NCI-H1417 (cell line): ENCODE measurements at regions not wholly inside any gene's neighbourhood (a gene's known extent, or its start where the extent isn't known, plus 50 kb on each side); places are given as distances from the start of the nearest gene placed in this dataset.

Experiments used
- DNase-seq, 3 experiments: peaks; one replicate each; lab custom pipeline; 2025; lab: John Stamatoyannopoulos, UW

DNA sequence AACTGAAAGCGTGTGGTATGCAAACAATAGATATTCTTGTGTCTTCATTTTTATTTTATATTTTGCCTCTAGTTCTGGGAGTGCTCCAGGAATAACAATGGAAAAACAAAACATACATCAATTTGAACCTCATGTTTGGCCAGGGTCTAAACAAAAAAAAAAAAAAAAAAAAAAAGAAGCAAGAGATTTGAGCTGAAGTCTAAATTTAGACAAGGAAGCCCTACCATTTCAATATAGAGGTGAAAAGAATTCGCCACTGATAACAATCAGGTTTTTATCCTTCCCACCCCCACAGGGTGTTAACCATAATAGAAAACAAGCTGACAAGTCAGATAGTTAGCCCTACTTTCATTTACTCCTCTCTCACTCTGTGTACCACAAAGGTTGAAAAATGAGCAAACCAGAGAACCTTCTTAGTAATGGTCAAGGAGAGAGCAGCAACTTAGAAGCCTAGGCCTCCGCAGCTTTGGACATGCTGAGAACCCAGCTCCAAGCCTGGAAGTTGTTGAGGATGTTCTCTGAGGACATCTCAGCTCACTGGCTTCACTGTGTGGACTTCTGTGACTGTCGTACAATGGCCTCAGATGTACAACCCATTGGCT lies 118.2 kb upstream of the HMHB1 start:
- DNase-seq = no peak

DNA sequence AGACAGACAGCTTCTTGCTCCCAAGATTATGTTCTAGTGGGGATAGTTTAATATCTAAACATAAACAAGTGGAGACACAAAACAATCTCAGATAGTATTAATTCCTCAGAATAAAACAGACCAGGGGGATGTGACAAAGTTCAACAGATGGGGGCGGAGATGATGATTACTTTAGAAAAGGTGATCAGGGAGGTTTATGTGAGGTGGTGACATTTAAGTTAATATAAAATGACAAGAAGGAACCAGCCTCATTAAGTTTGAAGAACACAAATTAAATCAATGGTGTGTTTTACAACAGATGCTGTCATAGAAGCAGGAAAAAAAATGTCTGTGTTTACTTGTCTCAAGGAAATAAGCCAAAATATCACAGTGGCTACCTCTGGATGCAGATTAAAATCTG lies 119.6 kb upstream of the HMHB1 start:
- DNase-seq = no peak

- DNase-seq = no peak
These were observed 120.0 kb upstream of the HMHB1 start for GRCh38 chr5:143691945-143692290.

GRCh38 chr5:143691287-143691944 lies 120.5 kb upstream of the HMHB1 start:
- no peak for DNase-seq

- no peak for DNase-seq
These were observed 124.4 kb upstream of the HMHB1 start for GRCh38 chr5:143687604-143688003.

DNA sequence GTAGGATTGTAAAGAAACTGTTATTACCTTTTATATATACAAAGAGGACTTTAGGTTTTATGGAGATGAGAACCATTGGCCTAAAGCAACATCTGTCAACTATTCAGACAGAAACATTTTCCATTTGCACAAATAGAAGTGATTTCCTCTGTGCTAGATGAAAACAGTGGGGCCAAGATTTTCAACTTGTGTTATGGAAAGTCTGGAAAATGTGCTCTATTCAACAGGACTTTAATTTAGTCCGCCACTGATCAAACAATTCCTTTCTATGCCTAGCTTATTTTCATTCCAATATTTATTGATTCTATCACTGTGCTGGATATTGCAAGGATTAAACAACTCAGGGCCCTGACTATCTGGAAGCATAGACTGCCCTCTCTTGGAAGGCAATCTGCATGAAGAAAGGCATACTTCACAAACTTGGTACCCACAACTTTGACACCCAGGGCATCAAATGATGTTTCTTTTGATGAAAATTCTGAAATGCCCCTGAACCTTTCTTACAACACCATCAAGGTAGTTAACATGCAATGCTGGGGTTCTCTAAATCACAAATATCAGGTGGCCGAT lies 126.6 kb upstream of the HMHB1 start:
- no peak for DNase-seq

DNA sequence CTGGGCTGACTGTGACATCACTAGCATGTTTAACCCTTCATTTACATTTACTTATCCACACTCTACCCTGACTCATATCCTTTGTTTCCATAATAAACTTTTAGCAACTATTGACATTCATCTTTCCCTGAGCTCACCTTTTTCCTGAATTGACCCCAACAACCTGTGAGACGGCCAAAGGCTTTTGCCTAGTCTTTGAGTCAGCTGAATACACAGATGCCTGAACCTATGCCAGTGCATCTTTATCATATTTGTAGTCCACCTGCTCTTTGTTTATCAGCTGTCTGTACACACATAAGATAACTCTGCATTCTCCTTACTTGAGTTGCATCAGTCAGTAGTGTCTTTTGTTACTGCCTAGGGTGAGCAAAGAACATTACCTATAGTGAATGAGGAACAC lies 128.5 kb upstream of the HMHB1 start:
- no peak for DNase-seq

DNA sequence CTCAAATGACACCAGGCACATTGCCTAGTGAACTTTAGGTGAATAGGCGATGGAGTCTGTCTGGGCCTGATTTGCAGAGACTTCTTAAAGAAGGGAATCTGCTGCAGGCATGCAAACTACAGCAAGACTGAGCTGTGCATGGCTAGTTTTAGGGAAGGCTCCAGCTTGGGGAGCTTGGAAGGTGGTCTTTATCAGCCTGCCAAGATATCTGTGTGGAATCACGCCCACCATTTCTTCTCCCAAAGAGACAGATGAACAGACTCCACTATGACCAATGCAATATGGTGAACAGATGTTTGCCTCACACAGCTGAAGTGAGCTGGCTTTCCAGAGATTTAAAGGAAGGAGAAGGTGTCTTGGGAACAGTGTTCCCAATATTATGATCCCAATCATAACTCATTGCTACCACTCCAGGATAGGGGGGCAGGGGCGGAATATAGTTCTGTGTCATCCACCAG lies 129.0 kb upstream of the HMHB1 start:
- no peak for DNase-seq

GRCh38 chr5:143682246-143682905 lies 129.6 kb upstream of the HMHB1 start:
- DNase-seq = no peak

DNA sequence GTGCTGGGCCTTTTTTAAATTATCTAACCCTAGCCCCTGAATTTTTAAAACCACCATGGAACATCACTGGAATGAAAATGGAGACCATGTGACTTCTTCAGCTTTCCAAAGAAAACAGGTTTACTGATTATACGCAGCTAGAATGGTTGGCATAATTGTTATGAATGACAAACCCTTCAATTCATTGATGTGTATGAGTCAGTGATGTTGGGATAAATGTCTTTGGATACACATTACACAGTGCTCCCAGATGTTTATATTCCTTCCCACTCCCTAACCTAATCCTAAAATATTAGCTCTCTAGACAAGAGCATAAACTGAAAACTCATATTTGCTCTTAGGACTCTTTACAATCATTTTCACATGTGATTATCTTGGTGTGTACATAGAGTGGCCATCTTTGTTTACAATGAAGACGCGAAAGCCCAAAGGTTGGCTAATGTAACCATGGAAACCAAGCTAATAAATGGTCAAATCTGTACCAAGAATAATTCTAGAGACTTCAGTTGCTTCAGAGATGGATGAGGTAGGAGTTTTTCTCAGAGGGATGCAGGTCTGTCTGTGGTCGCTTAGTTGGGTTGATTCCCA lies 131.2 kb upstream of the HMHB1 start:
- DNase-seq = peak in 1 of 3 experiments; percentile 11

DNA sequence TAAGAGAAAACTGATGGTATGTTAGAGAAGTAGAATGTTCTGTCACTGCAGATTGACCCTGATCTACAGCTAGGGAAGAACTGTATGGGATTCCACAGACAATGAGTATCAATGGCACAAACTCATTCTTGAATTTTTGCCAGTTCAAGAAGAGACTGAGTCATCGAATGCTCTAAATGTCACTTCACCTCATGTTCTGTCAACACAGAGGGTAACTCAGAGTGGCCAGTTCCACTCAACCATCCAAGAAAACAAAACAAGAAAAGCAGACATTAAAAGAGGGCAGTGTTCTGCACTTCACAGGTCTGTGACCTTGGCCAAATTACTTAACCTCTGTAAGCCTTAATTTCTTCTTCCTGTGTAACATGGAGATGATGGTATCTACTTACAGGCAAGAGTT lies 132.2 kb upstream of the HMHB1 start:
- no peak for DNase-seq

- no peak for DNase-seq
These were observed 133.6 kb upstream of the HMHB1 start for GRCh38 chr5:143678148-143678905.

GRCh38 chr5:143677403-143677802 lies 134.6 kb upstream of the HMHB1 start:
- DNase-seq = no peak

DNA sequence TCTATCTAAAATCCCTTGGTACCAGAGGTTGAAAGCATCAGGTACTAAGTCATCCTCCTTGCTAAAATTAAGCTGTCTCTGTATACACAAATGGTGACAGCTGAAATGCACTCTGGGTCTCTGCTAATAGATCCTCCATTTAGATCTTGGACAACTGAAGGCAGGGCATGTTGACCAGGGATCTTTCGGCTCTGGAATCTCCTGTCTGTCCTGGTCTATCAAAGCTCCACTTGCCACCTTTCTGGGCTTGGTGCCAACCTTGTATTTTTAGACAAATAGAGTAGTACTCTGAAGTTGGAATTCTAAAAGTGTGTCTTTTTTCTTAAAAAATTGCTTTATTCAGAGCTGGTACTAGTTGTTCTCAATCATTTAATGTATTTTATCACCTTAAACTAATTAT lies 135.2 kb upstream of the HMHB1 start:
- DNase-seq = peak in 1 of 3 experiments; percentile 3

DNA sequence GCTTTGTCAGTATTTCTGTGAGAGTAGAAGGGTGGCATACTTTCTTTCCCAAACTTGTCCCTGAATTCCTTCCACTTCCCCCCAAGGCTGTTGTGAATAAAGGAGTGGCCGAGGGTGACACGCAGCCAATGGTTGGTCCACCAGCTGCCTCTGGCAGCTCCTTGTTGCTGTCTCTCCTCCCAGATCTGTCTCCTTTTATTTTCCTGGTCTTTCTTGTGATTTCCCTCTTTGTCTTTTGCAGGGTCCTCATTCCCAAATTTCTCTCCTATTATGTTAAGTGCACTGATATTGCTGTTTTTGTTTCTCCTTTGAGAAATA lies 137.5 kb upstream of the HMHB1 start:
- no peak for DNase-seq

DNA sequence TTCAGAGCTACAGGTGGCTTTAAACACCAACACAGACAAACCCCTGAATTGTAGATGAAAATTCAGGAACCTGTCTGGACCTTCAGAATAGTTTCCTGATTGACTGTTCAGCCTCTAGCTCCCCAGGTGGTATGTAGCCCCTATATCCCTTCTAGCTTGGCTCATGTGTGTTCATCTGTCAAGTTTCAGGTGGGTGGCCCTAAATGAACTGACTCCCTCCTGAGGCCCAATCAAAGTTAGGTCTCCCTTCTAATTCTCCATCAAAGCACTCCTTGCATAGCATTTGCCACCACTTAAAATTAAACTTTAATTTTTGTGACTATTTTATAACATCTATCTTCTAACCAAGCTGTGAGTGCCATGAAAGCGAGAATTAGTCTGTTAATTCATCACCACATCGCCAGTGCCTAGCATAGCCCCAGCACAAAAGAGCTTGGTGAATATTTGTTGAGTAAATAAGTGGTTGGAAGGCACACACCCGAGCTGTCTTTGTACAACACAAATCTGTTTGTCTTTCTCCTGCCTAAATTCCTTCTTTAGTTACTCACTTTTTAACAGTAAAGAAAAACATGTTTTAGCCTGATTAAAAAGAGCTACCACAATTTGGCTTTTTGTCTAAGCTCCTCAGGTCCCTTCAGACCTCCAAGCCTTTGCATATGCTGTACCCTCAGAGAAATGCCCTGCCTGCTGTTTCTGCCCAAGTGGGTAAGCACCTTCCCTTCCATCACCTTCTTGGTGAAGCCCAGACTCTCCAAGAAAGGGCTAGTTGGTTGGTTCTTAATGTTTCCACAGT lies 138.1 kb upstream of the HMHB1 start:
- DNase-seq = peak in 2 of 3 experiments; percentile 6 to 15

- DNase-seq = no peak
These were observed 139.2 kb upstream of the HMHB1 start for GRCh38 chr5:143672806-143673205.

DNA sequence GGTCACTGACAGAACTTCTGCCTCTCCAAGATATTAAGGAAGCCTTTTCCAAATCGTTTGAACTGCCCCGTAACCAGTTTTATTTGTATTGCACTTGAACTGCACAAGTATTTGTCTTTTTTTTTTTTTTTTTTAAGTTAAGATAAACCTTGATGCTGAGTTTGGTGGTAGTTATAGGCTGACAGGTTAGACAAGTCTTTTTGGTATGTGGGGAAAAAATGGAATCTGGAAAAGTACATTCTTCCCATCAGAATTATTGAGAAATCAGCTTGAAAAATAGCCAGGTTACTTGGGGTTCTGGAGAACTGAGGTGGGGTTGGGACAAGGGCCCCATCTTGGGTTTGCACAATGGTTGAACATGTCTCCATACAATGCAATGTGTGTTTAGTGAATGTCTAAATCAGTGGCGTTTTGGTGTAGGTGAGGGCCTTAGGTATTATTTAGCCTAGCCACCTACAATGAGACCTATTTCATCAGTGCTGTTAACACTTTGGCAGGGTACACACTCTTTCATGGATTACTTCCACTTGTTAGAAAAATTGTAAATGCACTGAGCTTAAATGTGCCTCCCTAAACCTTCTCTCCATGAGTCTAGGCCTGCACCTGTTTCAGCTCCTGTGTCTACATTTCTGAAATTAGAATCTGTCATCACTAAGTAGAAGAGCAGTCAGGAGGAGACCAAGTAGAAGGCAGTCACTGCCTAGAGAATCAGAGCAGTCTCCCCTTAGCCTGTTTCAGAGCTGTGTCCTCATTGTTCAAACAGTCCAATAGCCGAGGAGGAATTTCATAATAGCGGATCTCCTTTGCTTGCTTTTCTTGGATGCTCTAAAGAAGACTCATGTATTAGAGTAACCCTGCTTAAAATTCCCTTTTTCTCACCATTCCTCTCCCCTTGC lies 140.0 kb upstream of the HMHB1 start:
- DNase-seq = no peak

DNA sequence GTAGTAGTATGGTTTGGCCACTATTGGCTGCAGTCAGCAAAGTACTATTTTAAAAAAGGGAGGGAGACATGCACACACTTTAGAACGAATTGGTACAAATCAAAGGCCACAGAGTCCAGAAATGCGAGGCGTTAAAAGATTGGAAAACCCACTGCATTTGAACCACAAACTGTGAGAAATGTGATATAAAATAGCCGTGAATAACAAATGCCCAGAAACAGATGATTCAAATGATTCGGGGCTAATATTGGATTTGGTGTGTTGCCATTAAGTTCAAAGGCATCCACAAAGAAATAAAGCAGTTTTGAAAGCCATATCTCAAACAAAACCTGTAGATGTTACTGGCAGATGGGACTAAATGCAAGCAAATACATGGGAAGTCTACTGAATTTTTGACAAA lies 140.9 kb upstream of the HMHB1 start:
- DNase-seq = no peak

DNA sequence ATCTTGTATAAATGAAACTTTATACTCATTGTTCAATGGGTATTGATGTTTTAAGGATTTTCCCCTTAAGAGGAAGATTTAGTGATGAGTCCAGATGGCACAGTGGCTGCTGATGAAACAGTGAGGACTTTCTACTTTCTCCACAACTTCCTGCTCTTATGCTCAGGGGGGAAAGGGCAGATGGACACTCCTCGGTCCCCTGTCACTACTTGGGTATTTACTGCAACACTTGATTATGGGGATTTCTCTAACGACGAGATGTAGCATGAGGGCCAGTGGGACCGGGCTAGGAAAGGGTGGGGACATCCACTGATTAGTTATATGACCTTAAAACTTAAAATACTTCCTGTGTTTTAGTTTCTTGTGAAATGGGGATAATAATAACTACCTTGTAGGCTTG lies 146.1 kb upstream of the HMHB1 start:
- no peak for DNase-seq
